HEK293T (cell line): ENCODE measurements at regions not wholly inside any gene's neighbourhood (a gene's known extent, or its start where the extent isn't known, plus 50 kb on each side); places are given as distances from the start of the nearest gene placed in this dataset.

Experiments
- ARNT ChIP-seq: fragments of 450-650 bp; IDR thresholded peaks from 2 replicates; pipeline ENCODE4 v1.6.1; 2017; ENCODE audit warnings: mild to moderate bottlenecking
- FOXA1 ChIP-seq: fragments of 450-650 bp; IDR thresholded peaks from 2 replicates; pipeline ENCODE4 v1.6.1; 2016; ENCODE audit warnings: mild to moderate bottlenecking
- FOXM1 ChIP-seq: fragments of 450-650 bp; IDR thresholded peaks from 2 replicates; pipeline ENCODE4 v1.6.1; 2017; ENCODE audit warnings: mild to moderate bottlenecking, borderline replicate concordance
- HDGF ChIP-seq: fragments of 450-650 bp; IDR thresholded peaks from 2 replicates; pipeline ENCODE4 v1.6.1; 2017; ENCODE audit warnings: antibody characterized with exemption, borderline replicate concordance
- L3MBTL2 ChIP-seq: fragments of 450-650 bp; conservative IDR thresholded peaks from 2 replicates; pipeline ENCODE4 v1.6.1; 2016; ENCODE audit warnings: mild to moderate bottlenecking
- NFRKB ChIP-seq: fragments of 450-650 bp; IDR thresholded peaks from 2 replicates; pipeline ENCODE4 v1.6.1; 2016; ENCODE audit warnings: mild to moderate bottlenecking, moderate library complexity
- SP1 ChIP-seq: fragments of 450-650 bp; IDR thresholded peaks from 2 replicates; pipeline ENCODE4 v1.6.1; 2017
- TARDBP ChIP-seq: fragments of 450-650 bp; IDR thresholded peaks from 2 replicates; pipeline ENCODE4 v1.6.1; 2016

GRCh38 chr9:119829748-119830147 is 460.5 kb upstream of the BRINP1 start:
- TF ChIP-seq L3MBTL2 = no peak
- no peak for TF ChIP-seq FOXA1
- TF ChIP-seq TARDBP = no peak
- TF ChIP-seq HDGF = no peak
- TF ChIP-seq SP1 = no peak
- no peak for TF ChIP-seq ARNT
- no peak for TF ChIP-seq FOXM1
- no peak for TF ChIP-seq NFRKB
